Keratinocyte (primary cell): ENCODE measurements at regions not wholly inside any gene's neighbourhood (a gene's known extent, or its start where the extent isn't known, plus 50 kb on each side); places are given as distances from the start of the nearest gene placed in this dataset.
A peak's percentile ranks its signal among the peaks of the same experiment; 100 is the strongest.
"Not testable (repeated sequence)": the region's sequence is repeated elsewhere in the genome, so short reads cannot be mapped to it uniquely, and the experiment has no call there.

Experiments used
- DNase-seq: peaks from one replicate; pipeline ENCODE4 v3.0.0-alpha.2; 2011; ENCODE audit warnings: low read depth, missing footprints, low spot score
- FAIRE-seq: peaks from 2 replicates; lab custom pipeline; 2011; peaks lifted over from hg19 to GRCh38; lab: Jason Lieb, UNC
- H2AFZ ChIP-seq: 2 replicates; pipeline ENCODE4 v1.6.0; 2012; ENCODE audit warnings: low read length, control low read depth, inconsistent platforms; ENCODE audit not compliant: control insufficient read depth
- H3K27ac ChIP-seq: 2 replicates; pipeline ENCODE4 v1.5.1; 2011; ENCODE audit warnings: low read length; ENCODE audit not compliant: control insufficient read depth, insufficient read depth
- H3K27me3 ChIP-seq: 3 replicates; pipeline ENCODE4 v1.6.0; 2011; ENCODE audit warnings: low read length; ENCODE audit not compliant: control insufficient read depth, insufficient read depth; ENCODE audit errors: extremely low read depth
- H3K36me3 ChIP-seq, 2 experiments: 2 replicates in 1 of 2; 3 replicates in 1 of 2; pipeline ENCODE4 v1.5.1; 2011; ENCODE audit warnings: low read length in 2 of 2, mild to moderate bottlenecking in 1 of 2; ENCODE audit not compliant: control insufficient read depth in 2 of 2, insufficient read depth in 2 of 2; ENCODE audit errors: extremely low read depth in 1 of 2
- H3K4me1 ChIP-seq: 3 replicates; pipeline ENCODE4 v1.5.1; 2011; ENCODE audit warnings: low read length; ENCODE audit not compliant: control insufficient read depth, insufficient read depth; ENCODE audit errors: extremely low read depth
- H3K4me2 ChIP-seq: 3 replicates; pipeline ENCODE4 v1.6.0; 2011; ENCODE audit warnings: low read depth, low read length; ENCODE audit not compliant: control insufficient read depth, insufficient read depth; ENCODE audit errors: extremely low read depth
- H3K4me3 ChIP-seq, 3 experiments: fragments of 200-600 bp in 1 of 3; sonication (generic) in 1 of 3; 2 replicates in 2 of 3; 3 replicates in 1 of 3; pipeline ENCODE4 v1.5.1; 2011 to 2016; ENCODE audit warnings: low read length in 3 of 3, mild to moderate bottlenecking in 3 of 3, control low read depth in 2 of 3, inconsistent platforms in 1 of 3, low read depth in 1 of 3, mixed read lengths in 1 of 3, mixed run types in 1 of 3, moderate library complexity in 1 of 3; ENCODE audit not compliant: control insufficient read depth in 2 of 3, insufficient read depth in 2 of 3; ENCODE audit errors: extremely low read depth in 1 of 3
- H3K79me2 ChIP-seq: 2 replicates; pipeline ENCODE4 v1.6.0; 2012; ENCODE audit warnings: low read length; ENCODE audit not compliant: control insufficient read depth, insufficient read depth
- H3K9ac ChIP-seq: 3 replicates; pipeline ENCODE4 v1.6.0; 2011; ENCODE audit warnings: low read length; ENCODE audit not compliant: control insufficient read depth, insufficient read depth; ENCODE audit errors: extremely low read depth
- H3K9me1 ChIP-seq: 3 replicates; pipeline ENCODE4 v1.6.0; 2011; ENCODE audit warnings: low read length; ENCODE audit not compliant: control insufficient read depth, insufficient read depth; ENCODE audit errors: extremely low read depth
- H3K9me3 ChIP-seq: 2 replicates; pipeline ENCODE4 v1.5.1; 2012; ENCODE audit warnings: low read depth, low read length; ENCODE audit not compliant: control insufficient read depth
- H4K20me1 ChIP-seq: 3 replicates; pipeline ENCODE4 v1.6.0; 2011; ENCODE audit warnings: low read length; ENCODE audit not compliant: control insufficient read depth, insufficient read depth; ENCODE audit errors: extremely low read depth
- EZH2 ChIP-seq: IDR thresholded peaks from one replicate; pipeline ENCODE4 v1.6.1; 2012; ENCODE audit warnings: inconsistent platforms, mild to moderate bottlenecking, low read length, moderate library complexity
- dilution Hi-C: fragments of 300-500 bp; cut with MboI; formaldehyde crosslinking; loops from one replicate; pipeline ENCODE4 v1.7.0; 2020; ENCODE audit warnings: low sequenced_read_pairs; ENCODE audit not compliant: extremely low pct_ligation_motif_present
- TF ChIP-seq, protein P1 (sequence below), 3 experiments: IDR thresholded peaks in 1 of 3; conservative IDR thresholded peaks in 1 of 3; optimal IDR thresholded peaks in 1 of 3; 2 replicates in 2 of 3; 3 replicates in 1 of 3; pipeline versions ENCODE3 to v1.5.1; 2011; ENCODE audit warnings: low read length in 3 of 3, mild to moderate bottlenecking in 3 of 3, moderate library complexity in 2 of 3, control low read depth in 1 of 3, inconsistent platforms in 1 of 3; ENCODE audit not compliant: insufficient read depth in 2 of 3; ENCODE audit errors: extremely low read depth in 1 of 3

DNA sequence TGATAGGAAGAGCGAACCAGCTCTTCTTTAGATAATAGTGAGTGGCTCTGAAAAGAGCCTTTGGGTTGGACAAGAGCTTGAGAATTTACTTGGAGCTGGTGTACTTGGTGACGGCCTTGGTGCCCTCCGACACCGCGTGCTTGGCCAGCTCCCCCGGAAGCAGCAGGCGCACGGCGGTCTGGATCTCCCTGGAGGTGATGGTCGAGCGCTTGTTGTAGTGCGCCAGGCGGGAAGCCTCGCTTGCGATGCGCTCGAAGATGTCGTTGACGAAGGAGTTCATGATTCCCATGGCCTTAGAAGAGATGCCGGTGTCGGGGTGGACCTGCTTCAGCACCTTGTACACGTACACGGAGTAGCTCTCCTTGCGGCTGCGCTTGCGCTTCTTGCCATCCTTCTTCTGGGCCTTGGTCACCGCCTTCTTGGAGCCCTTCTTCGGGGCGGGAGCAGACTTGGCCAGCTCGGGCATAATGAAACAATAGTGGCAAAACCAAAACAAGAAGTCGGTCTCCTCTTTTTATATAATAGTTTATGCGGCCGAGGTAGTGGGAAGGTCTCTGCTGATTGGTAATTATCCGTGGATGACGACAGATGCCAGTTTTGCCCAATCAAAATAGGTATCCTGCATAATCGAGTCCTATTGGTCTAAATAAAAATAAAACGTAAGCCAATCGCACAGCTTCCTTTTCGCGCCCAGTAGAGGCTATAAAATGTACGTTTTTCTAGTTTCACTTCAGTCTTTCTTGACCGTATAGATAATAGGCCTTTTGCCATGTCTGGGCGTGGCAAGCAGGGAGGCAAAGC lies 104.6 kb downstream of the OR2B2 start:
- H3K9me1 ChIP-seq, FAIRE-seq, H4K20me1 ChIP-seq, H3K4me1 ChIP-seq, H3K9me3 ChIP-seq, dilution Hi-C loops, H3K79me2 ChIP-seq, H3K27me3 ChIP-seq, H3K36me3 ChIP-seq: not testable (repeated sequence)
- Histone ChIP-seq H3K27ac (peak overlapping the region; percentile 85), H3K4me2 (peak overlapping the region; percentile 96), H3K4me3 (peak overlapping the region; percentile 50 to 70 (median 61)), H2AFZ (peak overlapping the region; percentile 88), H3K9ac (peak overlapping the region; percentile 74)
- peak; percentile 81 for DNase-seq

DNA sequence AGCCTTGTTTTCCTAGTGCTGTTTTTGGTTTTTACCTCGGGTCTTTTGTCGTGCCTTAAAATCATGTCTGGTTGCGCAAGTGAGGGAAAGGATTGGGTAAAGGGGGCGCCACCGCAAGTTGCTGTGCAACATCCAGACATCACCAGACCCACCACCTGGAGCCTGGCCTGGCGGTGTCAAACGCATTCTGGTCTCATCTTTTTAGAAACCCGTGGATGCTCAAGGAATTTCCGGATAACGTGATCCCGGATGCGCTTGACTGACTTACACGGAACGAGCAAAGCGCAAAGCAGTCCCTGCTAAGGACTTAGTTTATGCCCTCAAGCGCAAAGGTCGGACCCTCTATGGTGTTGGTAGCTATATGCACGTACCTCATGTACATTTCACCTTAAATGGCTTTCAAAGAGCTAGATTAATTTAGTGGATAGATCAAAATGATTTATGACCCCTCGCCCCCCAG lies 105.2 kb downstream of the OR2B2 start:
- dilution Hi-C loops: no loop called here
- Histone ChIP-seq H3K79me2 (no peaks in the 10 kb centered on the region), H3K4me3 (peak overlapping the region; percentile 50 to 70 (median 61)), H3K4me2 (peak overlapping the region; percentile 96), H4K20me1 (no peaks in the 10 kb centered on the region), H3K27me3 (no peaks in the 10 kb centered on the region), H2AFZ (peak overlapping the region; percentile 88), H3K9me1 (no peaks in the 10 kb centered on the region), H3K9ac (peak overlapping the region; percentile 74), H3K4me1 (peaks cover 6% of the 10 kb centered on the region), H3K36me3 (no peaks in the 10 kb centered on the region), H3K27ac (peak overlapping the region; percentile 85), H3K9me3 (no peaks in the 10 kb centered on the region)
- DNase-seq: no peak
- TF ChIP-seq, protein P1, sequence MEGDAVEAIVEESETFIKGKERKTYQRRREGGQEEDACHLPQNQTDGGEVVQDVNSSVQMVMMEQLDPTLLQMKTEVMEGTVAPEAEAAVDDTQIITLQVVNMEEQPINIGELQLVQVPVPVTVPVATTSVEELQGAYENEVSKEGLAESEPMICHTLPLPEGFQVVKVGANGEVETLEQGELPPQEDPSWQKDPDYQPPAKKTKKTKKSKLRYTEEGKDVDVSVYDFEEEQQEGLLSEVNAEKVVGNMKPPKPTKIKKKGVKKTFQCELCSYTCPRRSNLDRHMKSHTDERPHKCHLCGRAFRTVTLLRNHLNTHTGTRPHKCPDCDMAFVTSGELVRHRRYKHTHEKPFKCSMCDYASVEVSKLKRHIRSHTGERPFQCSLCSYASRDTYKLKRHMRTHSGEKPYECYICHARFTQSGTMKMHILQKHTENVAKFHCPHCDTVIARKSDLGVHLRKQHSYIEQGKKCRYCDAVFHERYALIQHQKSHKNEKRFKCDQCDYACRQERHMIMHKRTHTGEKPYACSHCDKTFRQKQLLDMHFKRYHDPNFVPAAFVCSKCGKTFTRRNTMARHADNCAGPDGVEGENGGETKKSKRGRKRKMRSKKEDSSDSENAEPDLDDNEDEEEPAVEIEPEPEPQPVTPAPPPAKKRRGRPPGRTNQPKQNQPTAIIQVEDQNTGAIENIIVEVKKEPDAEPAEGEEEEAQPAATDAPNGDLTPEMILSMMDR (optimal IDR thresholded peaks at IDR 0.05 in 1 of 3, IDR thresholded peaks at IDR 0.05 in 1 of 3, conservative IDR thresholded peaks at IDR 0.05 in 1 of 3; ENCODE audit: extremely low read depth in 1 of 3, insufficient read depth in 2 of 3, low read length in 3 of 3): no peak
- no peak for TF ChIP-seq EZH2
- FAIRE-seq: no peak
